ENCODE measurements at regions not wholly inside any gene's neighbourhood (a gene's known extent, or its start where the extent isn't known, plus 50 kb on each side); places are given as distances from the start of the nearest gene placed in this dataset.

- TF ChIP-seq ETS1 (IDR thresholded peaks at IDR 0.05): no peak
- no peak for TF ChIP-seq JUNB (IDR thresholded peaks at IDR 0.05; ENCODE audit: unreplicated experiment)
- no peak for TF ChIP-seq POLR2AphosphoS5 (IDR thresholded peaks at IDR 0.05; ENCODE audit: low read depth)
- TF ChIP-seq STAT1 (IDR thresholded peaks at IDR 0.05; ENCODE audit: unreplicated experiment): no peak
- no peak for TF ChIP-seq NANOG (IDR thresholded peaks at IDR 0.05; ENCODE audit: borderline replicate concordance)
- no peak for TF ChIP-seq CTCF (conservative IDR thresholded peaks at IDR 0.05; ENCODE audit: low read depth in 2 of 2)
These were observed 183.8 kb upstream of the THRB start (continued) for GRCh38 chr3:24678421-24678865.

GRCh38 chr3:24679429-24679828 lies 184.8 kb upstream of the THRB start:
- Histone ChIP-seq H3K79me2 (replicated peaks; ENCODE audit: insufficient read depth) (no peaks in the 10 kb centered on the region), H3K4me1 (ENCODE audit: insufficient read depth) (peaks cover 5% of the 10 kb centered on the region), H3K4me2 (no peak overlapping the region), H3K4me3 (no peak overlapping the region), H3K27ac (ENCODE audit: low read depth) (no peak overlapping the region), H3K27me3 (ENCODE audit: insufficient read depth) (no peaks in the 10 kb centered on the region), H2AFZ (no peak overlapping the region), H3K36me3 (ENCODE audit: insufficient read depth) (no peaks in the 10 kb centered on the region), H3K9me2 (ENCODE audit: insufficient read depth) (no peaks in the 10 kb centered on the region), H4K20me1 (replicated peaks; ENCODE audit: insufficient read depth) (no peaks in the 10 kb centered on the region), H3F3A (replicated peaks; ENCODE audit: low read depth) (no peaks in the 10 kb centered on the region)
- Mint-ChIP-seq H3K27ac (no peak overlapping the region), H3K4me3 (no peak overlapping the region), H3K36me3 (ENCODE audit: low read depth) (no peaks in the 10 kb centered on the region), H3K27me3 (ENCODE audit: insufficient read depth, low read depth, poor library complexity) (peaks cover 5% of the 10 kb centered on the region), H3K4me1 (peaks cover 8% of the 10 kb centered on the region), H3K9me3 (no peaks in the 10 kb centered on the region; the same call in 2 of the 3 replicates)
- ATAC-seq (no peak), DNase-seq (ENCODE audit: low spot score) (no peak)
- TF ChIP-seq REST (IDR thresholded peaks at IDR 0.05; ENCODE audit: unreplicated experiment) (no peak), POLR2AphosphoS5 (IDR thresholded peaks at IDR 0.05; ENCODE audit: low read depth) (no peak)
